Kidney (tissue), 13 donors: ENCODE measurements at regions not wholly inside any gene's neighbourhood (a gene's known extent, or its start where the extent isn't known, plus 50 kb on each side); places are given as distances from the start of the nearest gene placed in this dataset.

Source experiments
- DNase-seq, 5 donors: peaks; one replicate each; pipeline ENCODE4 v3.0.0-alpha.2; 2013 to 2020
- FAIRE-seq: peaks from 2 replicates; lab custom pipeline; 2012; peaks lifted over from hg19 to GRCh38; lab: Jason Lieb, UNC
- H3K27ac ChIP-seq, 2 donors: one replicate each; pipeline ENCODE4 v1.7.0; 2013; ENCODE audit warnings: low read depth in 2 of 2, low read length in 2 of 2, inconsistent platforms in 1 of 2
- H3K27me3 ChIP-seq: one replicate; pipeline ENCODE4 v1.7.1; 2013; ENCODE audit warnings: low read length, inconsistent platforms; ENCODE audit not compliant: control insufficient read depth, insufficient read depth
- H3K36me3 ChIP-seq, 3 donors: one replicate each; pipeline versions ENCODE4 v1.7.0 to v1.7.1; 2013; ENCODE audit warnings: low read length in 3 of 3, control low read depth in 1 of 3, inconsistent platforms in 1 of 3; ENCODE audit not compliant: insufficient read depth in 3 of 3, control insufficient read depth in 2 of 3
- H3K4me1 ChIP-seq, 3 donors: one replicate each; pipeline versions ENCODE4 v1.7.0 to v1.7.1; 2013; ENCODE audit warnings: low read length in 3 of 3, inconsistent platforms in 1 of 3, low read depth in 1 of 3; ENCODE audit not compliant: control insufficient read depth in 2 of 3, insufficient read depth in 2 of 3
- H3K4me3 ChIP-seq, 3 donors: one replicate each; pipeline versions ENCODE4 v1.7.0 to v1.8.1; 2013; ENCODE audit warnings: low read length in 3 of 3, control low read depth in 1 of 3, inconsistent platforms in 1 of 3
- H3K9ac ChIP-seq, 3 donors: one replicate each; pipeline versions ENCODE4 v1.7.0 to v1.7.1; 2013; ENCODE audit warnings: low read length in 3 of 3, control low read depth in 1 of 3, inconsistent platforms in 1 of 3
- H3K9me3 ChIP-seq, 3 donors: one replicate each; pipeline versions ENCODE4 v1.7.0 to v1.7.1; 2013; ENCODE audit warnings: low read length in 3 of 3, control low read depth in 1 of 3, inconsistent platforms in 1 of 3; ENCODE audit not compliant: control insufficient read depth in 2 of 3, insufficient read depth in 1 of 3
- intact Hi-C: fragments of 100-400 bp; cut with DNase I; formaldehyde crosslinking; loops from one replicate; pipeline ENCODE4 v1.11.1; 2022
- TF ChIP-seq, protein P1 (sequence below): IDR thresholded peaks from 3 replicates; pipeline ENCODE4 v1.5.1; 2012; ENCODE audit warnings: mild to moderate bottlenecking, moderate library complexity, borderline replicate concordance; ENCODE audit not compliant: insufficient read depth; ENCODE audit errors: extremely low read depth
- donor health status: control.
- donor health status: control.
- donor health status: control.
- donor health status: control.
- donor health status: control.
- donor health status: DM: yes; HTN: yes; CAD: no.
- donor health status: Normal renal cell carcinoma (clear cell type).

DNA sequence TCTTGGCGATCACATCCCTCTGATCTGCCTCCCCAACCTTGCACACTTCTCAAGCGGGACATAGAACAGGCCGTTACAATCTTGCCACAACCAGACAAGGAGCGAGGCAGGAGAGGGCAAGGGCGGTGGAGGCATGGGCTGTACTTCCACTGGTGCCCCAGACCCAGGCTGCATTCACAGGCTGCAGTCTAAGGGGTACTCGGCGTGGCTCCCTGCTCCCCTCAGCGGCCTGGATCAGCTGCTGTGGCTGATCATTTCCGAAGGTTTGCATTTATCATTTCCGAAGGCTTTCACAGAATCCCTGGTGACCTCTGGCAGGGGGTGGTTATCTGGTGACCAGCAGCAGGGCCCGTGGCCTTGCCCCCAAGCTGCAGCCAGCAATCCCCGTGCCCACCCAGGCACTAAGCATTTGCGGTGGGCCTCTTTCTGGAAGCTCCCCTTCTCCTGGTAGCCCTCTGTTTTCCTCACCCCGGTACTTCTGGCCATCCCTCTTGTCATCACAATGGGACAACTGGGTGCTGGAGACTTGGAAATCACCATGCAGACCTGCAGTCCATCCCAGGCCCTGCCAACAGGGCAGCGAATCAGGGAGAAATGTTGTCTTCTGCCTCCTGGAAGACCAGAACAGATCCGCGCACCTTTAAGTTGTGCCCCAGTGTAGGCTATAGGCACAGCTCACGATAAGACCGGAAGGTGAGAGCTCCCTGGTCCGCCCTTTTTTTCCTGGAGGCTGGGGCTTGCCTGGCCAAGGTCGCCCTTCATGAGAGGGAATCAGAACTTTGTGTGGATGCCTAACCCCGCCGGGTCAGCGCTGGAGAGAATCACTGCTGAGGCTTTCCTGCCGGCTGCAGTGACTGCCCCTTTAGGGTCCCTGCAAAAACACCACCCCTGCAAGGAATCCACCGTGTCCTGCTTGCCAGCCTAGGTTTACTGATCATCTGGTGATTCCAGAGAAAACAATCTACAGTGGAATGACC is 1739.1 kb downstream of the TP53TG3F start:
- Histone ChIP-seq H3K9ac (no peak overlapping the region), H3K27me3 (no peaks in the 10 kb centered on the region), H3K4me3 (no peak overlapping the region), H3K36me3 (no peaks in the 10 kb centered on the region), H3K27ac (no peak overlapping the region), H3K9me3 (no peaks in the 10 kb centered on the region), H3K4me1 (no peaks in the 10 kb centered on the region)
- intact Hi-C loops = no loop called here
- TF ChIP-seq, protein P1, sequence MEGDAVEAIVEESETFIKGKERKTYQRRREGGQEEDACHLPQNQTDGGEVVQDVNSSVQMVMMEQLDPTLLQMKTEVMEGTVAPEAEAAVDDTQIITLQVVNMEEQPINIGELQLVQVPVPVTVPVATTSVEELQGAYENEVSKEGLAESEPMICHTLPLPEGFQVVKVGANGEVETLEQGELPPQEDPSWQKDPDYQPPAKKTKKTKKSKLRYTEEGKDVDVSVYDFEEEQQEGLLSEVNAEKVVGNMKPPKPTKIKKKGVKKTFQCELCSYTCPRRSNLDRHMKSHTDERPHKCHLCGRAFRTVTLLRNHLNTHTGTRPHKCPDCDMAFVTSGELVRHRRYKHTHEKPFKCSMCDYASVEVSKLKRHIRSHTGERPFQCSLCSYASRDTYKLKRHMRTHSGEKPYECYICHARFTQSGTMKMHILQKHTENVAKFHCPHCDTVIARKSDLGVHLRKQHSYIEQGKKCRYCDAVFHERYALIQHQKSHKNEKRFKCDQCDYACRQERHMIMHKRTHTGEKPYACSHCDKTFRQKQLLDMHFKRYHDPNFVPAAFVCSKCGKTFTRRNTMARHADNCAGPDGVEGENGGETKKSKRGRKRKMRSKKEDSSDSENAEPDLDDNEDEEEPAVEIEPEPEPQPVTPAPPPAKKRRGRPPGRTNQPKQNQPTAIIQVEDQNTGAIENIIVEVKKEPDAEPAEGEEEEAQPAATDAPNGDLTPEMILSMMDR = no peak
- FAIRE-seq = no peak
- peak in 1 of 5 donors; percentile 44 for DNase-seq

DNA sequence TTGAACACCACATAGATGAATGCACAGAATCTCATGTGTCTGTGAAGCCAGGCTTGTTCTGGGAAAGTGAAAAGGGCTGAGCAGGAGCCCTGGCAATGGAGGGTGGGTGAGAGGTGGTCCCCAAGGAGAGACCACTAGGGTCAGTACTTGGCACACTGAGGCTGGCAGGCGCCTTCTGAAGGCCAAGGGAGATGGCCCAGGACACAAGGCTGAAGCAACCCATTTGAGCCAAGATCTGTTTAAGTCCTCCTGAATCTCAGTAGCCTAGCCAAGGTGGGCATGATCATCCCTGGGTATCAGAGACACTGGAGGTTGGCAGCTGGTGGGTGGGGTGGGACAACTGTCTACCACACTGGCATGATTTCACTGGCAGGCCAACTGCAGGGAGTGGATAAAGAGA is 1741.2 kb downstream of the TP53TG3F start:
- TF ChIP-seq, protein P1 = no peak
- FAIRE-seq = no peak
- Histone ChIP-seq H3K27me3 (no peaks in the 10 kb centered on the region), H3K4me1 (no peaks in the 10 kb centered on the region), H3K36me3 (no peaks in the 10 kb centered on the region), H3K9ac (no peak overlapping the region), H3K27ac (no peak overlapping the region), H3K4me3 (no peak overlapping the region), H3K9me3 (no peaks in the 10 kb centered on the region)
- intact Hi-C loops = no loop called here
- DNase-seq = no peak

DNA sequence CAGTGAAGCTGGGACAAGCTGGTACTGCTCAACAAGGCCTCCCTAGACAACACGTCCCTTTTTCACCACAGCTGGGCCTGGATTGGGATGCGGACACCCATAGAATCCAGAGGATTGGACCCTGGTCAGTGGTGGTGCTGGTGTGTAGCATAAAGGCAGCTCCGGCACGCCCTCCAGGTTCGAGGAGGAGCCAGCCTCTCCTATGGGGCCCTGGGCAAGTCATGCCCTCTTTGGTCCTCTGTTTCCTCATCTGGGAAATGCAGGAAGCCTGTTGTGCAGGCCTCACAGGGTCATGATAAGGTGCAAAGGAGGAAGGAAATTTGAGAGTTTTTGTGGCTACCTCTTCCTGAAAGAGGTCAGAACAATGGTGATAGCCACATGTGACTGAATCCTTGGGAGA is 1741.7 kb downstream of the TP53TG3F start:
- Histone ChIP-seq H3K9ac (no peak overlapping the region), H3K4me1 (no peaks in the 10 kb centered on the region), H3K9me3 (no peaks in the 10 kb centered on the region), H3K36me3 (no peaks in the 10 kb centered on the region), H3K27me3 (no peaks in the 10 kb centered on the region), H3K27ac (no peak overlapping the region), H3K4me3 (no peak overlapping the region)
- FAIRE-seq = no peak
- TF ChIP-seq, protein P1 = no peak
- intact Hi-C loops = no loop called here
- no peak for DNase-seq
